H9 (cell line): ENCODE measurements at regions not wholly inside any gene's neighbourhood (a gene's known extent, or its start where the extent isn't known, plus 50 kb on each side); places are given as distances from the start of the nearest gene placed in this dataset.

Experiments used
- DNase-seq: peaks from one replicate; pipeline ENCODE4 v3.0.0-alpha.2; 2017
- H2AFZ ChIP-seq: one replicate; pipeline ENCODE4 v1.6.1; 2013; ENCODE audit warnings: mild to moderate bottlenecking, low read length, control low read depth, moderate library complexity
- H2AK5ac ChIP-seq: 2 replicates; pipeline ENCODE4 v1.6.1; 2013; ENCODE audit warnings: low read length, control low read depth, mixed read lengths; ENCODE audit not compliant: insufficient read length
- H2BK120ac ChIP-seq: one replicate; pipeline ENCODE4 v1.6.1; 2013; ENCODE audit warnings: low read depth, mild to moderate bottlenecking, low read length, control low read depth, inconsistent platforms; ENCODE audit not compliant: poor library complexity, severe bottlenecking
- H2BK12ac ChIP-seq: 2 replicates; pipeline ENCODE4 v1.6.1; 2013; ENCODE audit warnings: low read length, control low read depth, mixed read lengths, low read depth; ENCODE audit not compliant: insufficient read length
- H2BK15ac ChIP-seq: 2 replicates; pipeline ENCODE4 v1.6.1; 2013; ENCODE audit warnings: low read depth, low read length, control low read depth
- H2BK20ac ChIP-seq: one replicate; pipeline ENCODE4 v1.6.1; 2013; ENCODE audit warnings: low read depth, mild to moderate bottlenecking, low read length, control low read depth, inconsistent platforms; ENCODE audit not compliant: poor library complexity, severe bottlenecking
- H2BK5ac ChIP-seq: 2 replicates; pipeline ENCODE4 v1.6.1; 2013; ENCODE audit warnings: low read length, control low read depth, mixed read lengths; ENCODE audit not compliant: insufficient read length
- H3K14ac ChIP-seq: 2 replicates; pipeline ENCODE4 v1.6.1; 2013; ENCODE audit warnings: low read length, control low read depth; ENCODE audit not compliant: insufficient read depth
- H3K18ac ChIP-seq: 2 replicates; pipeline ENCODE4 v1.6.1; 2013; ENCODE audit warnings: low read depth, mild to moderate bottlenecking, mixed read lengths, low read length, control low read depth; ENCODE audit not compliant: insufficient read length
- H3K23ac ChIP-seq: 2 replicates; pipeline ENCODE4 v1.6.1; 2013; ENCODE audit warnings: low read length, control low read depth, mixed read lengths, low read depth; ENCODE audit not compliant: insufficient read length
- H3K23me2 ChIP-seq: 2 replicates; pipeline ENCODE4 v1.6.1; 2013; ENCODE audit warnings: low read depth, mild to moderate bottlenecking, mixed read lengths, low read length, control low read depth; ENCODE audit not compliant: insufficient read length, poor library complexity, severe bottlenecking
- H3K27ac ChIP-seq: 2 replicates; pipeline ENCODE4 v1.5.1; 2013; ENCODE audit warnings: low read length, control low read depth, mixed read lengths, low read depth; ENCODE audit not compliant: insufficient read length
- H3K27me3 ChIP-seq: 2 replicates; pipeline ENCODE4 v1.6.1; 2013; ENCODE audit warnings: low read length, control low read depth, inconsistent platforms; ENCODE audit not compliant: insufficient read depth
- H3K4ac ChIP-seq: 2 replicates; pipeline ENCODE4 v1.6.1; 2013; ENCODE audit warnings: low read depth, mild to moderate bottlenecking, control low read depth, inconsistent platforms, low read length, moderate library complexity
- H3K4me1 ChIP-seq: 2 replicates; pipeline ENCODE4 v1.6.1; 2013; ENCODE audit warnings: low read length, control low read depth, inconsistent platforms; ENCODE audit not compliant: insufficient read depth
- H3K4me2 ChIP-seq: 2 replicates; pipeline ENCODE4 v1.6.1; 2013; ENCODE audit warnings: low read length, control low read depth, mixed read lengths; ENCODE audit not compliant: insufficient read length, insufficient read depth
- H3K56ac ChIP-seq: 2 replicates; pipeline ENCODE4 v1.6.1; 2013; ENCODE audit warnings: low read depth, mild to moderate bottlenecking, mixed read lengths, low read length, control low read depth; ENCODE audit not compliant: insufficient read length
- H3K79me1 ChIP-seq: 2 replicates; pipeline ENCODE4 v1.6.1; 2013; ENCODE audit warnings: low read depth, mild to moderate bottlenecking, moderate library complexity, low read length, control low read depth, inconsistent platforms; ENCODE audit not compliant: insufficient read depth, poor library complexity, severe bottlenecking
- H3K79me2 ChIP-seq: 2 replicates; pipeline ENCODE4 v1.6.1; 2013; ENCODE audit warnings: low read length, control low read depth, inconsistent platforms; ENCODE audit not compliant: insufficient read depth
- H3K9ac ChIP-seq: 2 replicates; pipeline ENCODE4 v1.6.1; 2013; ENCODE audit warnings: low read length, control low read depth, mixed read lengths; ENCODE audit not compliant: insufficient read length; ENCODE audit errors: extremely low read depth
- H3K9me3 ChIP-seq: one replicate; pipeline ENCODE4 v1.6.1; 2013; ENCODE audit warnings: low read depth, low read length, inconsistent platforms; ENCODE audit not compliant: control insufficient read depth
- H3T11ph ChIP-seq: one replicate; pipeline ENCODE4 v1.6.1; 2013; ENCODE audit warnings: mild to moderate bottlenecking, low read length, control low read depth, inconsistent platforms
- H4K20me1 ChIP-seq: one replicate; pipeline ENCODE4 v1.6.1; 2013; ENCODE audit not compliant: control insufficient read depth, insufficient read length, insufficient read depth
- H4K5ac ChIP-seq: 2 replicates; pipeline ENCODE4 v1.6.1; 2013; ENCODE audit warnings: low read depth, mild to moderate bottlenecking, mixed read lengths, low read length, control low read depth; ENCODE audit not compliant: insufficient read length
- H4K8ac ChIP-seq: replicated peaks from 2 replicates; pipeline ENCODE4 v1.6.1; 2013; ENCODE audit warnings: low read length, control low read depth, mixed read lengths, low read depth; ENCODE audit not compliant: insufficient read length
- H4K91ac ChIP-seq: 2 replicates; pipeline ENCODE4 v1.6.1; 2013; ENCODE audit warnings: low read depth, mild to moderate bottlenecking, moderate library complexity, mixed read lengths, low read length, control low read depth; ENCODE audit not compliant: insufficient read length
- H3K27ac Mint-ChIP-seq, 3 experiments: 2 replicates in 2 of 3; 3 replicates in 1 of 3; pipeline ENCODE4 v1.8.0; 2020 to 2021; ENCODE audit warnings: mixed read lengths in 3 of 3, mild to moderate bottlenecking in 1 of 3, moderate library complexity in 1 of 3
- H3K27me3 Mint-ChIP-seq: 2 replicates; pipeline ENCODE4 v1.8.0; 2021; ENCODE audit warnings: low read depth, mild to moderate bottlenecking, moderate library complexity, mixed read lengths
- H3K36me3 Mint-ChIP-seq, 3 experiments: 2 replicates in 2 of 3; 3 replicates in 1 of 3; pipeline ENCODE4 v1.8.0; 2020 to 2021; ENCODE audit warnings: low read depth in 3 of 3, mixed read lengths in 3 of 3; ENCODE audit not compliant: insufficient read depth in 1 of 3
- H3K4me1 Mint-ChIP-seq, 2 experiments: 2 replicates each; pipeline ENCODE4 v1.8.0; 2020; ENCODE audit warnings: mixed read lengths in 2 of 2
- H3K4me3 Mint-ChIP-seq, 2 experiments: 2 replicates in 1 of 2; 3 replicates in 1 of 2; pipeline ENCODE4 v1.8.0; 2020 to 2021; ENCODE audit warnings: mild to moderate bottlenecking in 2 of 2, mixed read lengths in 2 of 2, moderate library complexity in 1 of 2
- H3K9me3 Mint-ChIP-seq, 2 experiments: 2 replicates in 1 of 2; 3 replicates in 1 of 2; pipeline ENCODE4 v1.8.0; 2020; ENCODE audit warnings: mild to moderate bottlenecking in 2 of 2, mixed read lengths in 2 of 2, moderate library complexity in 1 of 2
- CTCF ChIP-seq: fragments of 200-600 bp; sonication (generic); conservative IDR thresholded peaks from 3 replicates; pipeline ENCODE4 v1.8.0; 2021; ENCODE audit warnings: antibody characterized with exemption, mild to moderate bottlenecking
- WGBS: extraction: QIAGEN DNeasy Blood & Tissue Kit; methylation state at CpG from one replicate; pipeline ENCODE4 v1.1.7; 2013; ENCODE audit warnings: missing lambda C conversion rate, low lambda C conversion rate, mixed read lengths; ENCODE audit not compliant: insufficient read length; ENCODE audit errors: extremely low coverage; 5-methylcytosine and 5-hydroxymethylcytosine counted together

- no peaks in the 10 kb centered on the region for H3K23me2 ChIP-seq
- no peak overlapping the region for H3T11ph ChIP-seq
- no peak overlapping the region for H3K4me2 ChIP-seq
- H4K8ac ChIP-seq = no peak overlapping the region
- TF ChIP-seq CTCF = no peak
- H3K56ac ChIP-seq = no peak overlapping the region
- no peak overlapping the region for H2BK120ac ChIP-seq
- no peak for DNase-seq
- peaks cover 5% of the 10 kb centered on the region for H3K27me3 Mint-ChIP-seq
- H3K23ac ChIP-seq = no peak overlapping the region
- no peak overlapping the region for H3K27ac ChIP-seq
- no peak overlapping the region for H3K9ac ChIP-seq
- H3K4me1 Mint-ChIP-seq = peaks cover 8 to 19% of the 10 kb centered on the region in 2 experiments; a peak in 3 of 4 replicates
- H3K36me3 Mint-ChIP-seq = no peaks in the 10 kb centered on the region
- no peaks in the 10 kb centered on the region for H3K79me2 ChIP-seq
- H2BK12ac ChIP-seq = no peak overlapping the region
- H4K5ac ChIP-seq = no peak overlapping the region
- H3K4me3 Mint-ChIP-seq = no peak overlapping the region
- no peaks in the 10 kb centered on the region for H3K79me1 ChIP-seq
- no peaks in the 10 kb centered on the region for H3K27me3 ChIP-seq
- H2AK5ac ChIP-seq = no peak overlapping the region
- peaks cover 3% of the 10 kb centered on the region for H3K4me1 ChIP-seq
- H4K91ac ChIP-seq = no peak overlapping the region
- H2BK20ac ChIP-seq = no peak overlapping the region
- no peak overlapping the region for H2BK5ac ChIP-seq
- H3K14ac ChIP-seq = no peak overlapping the region
- no peak overlapping the region for H2BK15ac ChIP-seq
- H3K18ac ChIP-seq = no peak overlapping the region
- no peak overlapping the region for H3K4ac ChIP-seq
- no peak overlapping the region for H2AFZ ChIP-seq
- no peaks in the 10 kb centered on the region for H3K9me3 Mint-ChIP-seq
- H4K20me1 ChIP-seq = no peaks in the 10 kb centered on the region
- H3K9me3 ChIP-seq = no peaks in the 10 kb centered on the region
- no CpG with 5 or more reads among the region's 9 CpGs for WGBS
- no peak overlapping the region; a peak in 1 of 7 replicates for H3K27ac Mint-ChIP-seq
These were observed 148.8 kb upstream of the C1orf174 start for GRCh38 chr1:4048921-4049320.
